GM12892 (cell line): ENCODE measurements at regions not wholly inside any gene's neighbourhood (a gene's known extent, or its start where the extent isn't known, plus 50 kb on each side); places are given as distances from the start of the nearest gene placed in this dataset.

Source experiments
- POLR2A ChIP-seq: IDR thresholded peaks from 2 replicates; pipeline ENCODE4 v1.6.1; 2011; ENCODE audit warnings: low read depth, low read length, control low read depth
- POLR2AphosphoS5 ChIP-seq: IDR thresholded peaks from 2 replicates; pipeline ENCODE4 v1.6.1; 2011; ENCODE audit warnings: low read depth, low read length, control low read depth
- TAF1 ChIP-seq: IDR thresholded peaks from 2 replicates; pipeline ENCODE4 v1.6.1; 2011; ENCODE audit warnings: low read depth, mild to moderate bottlenecking, control low read depth, low read length, borderline replicate concordance

GRCh38 chr14:53714495-53715192, 242.0 kb downstream of the BMP4 start:
- TF ChIP-seq POLR2AphosphoS5: no peak
- no peak for TF ChIP-seq POLR2A
- TF ChIP-seq TAF1: no peak
